K562 (cell line): ENCODE measurements at regions not wholly inside any gene's neighbourhood (a gene's known extent, or its start where the extent isn't known, plus 50 kb on each side); places are given as distances from the start of the nearest gene placed in this dataset.

ENCODE experiments used
- ATAC-seq: fragments of 200-7000 bp; cut with Tn5 transposase; 3 replicates; pipeline ENCODE4 v1.9.1; 2020; ENCODE audit warnings: moderate library complexity
- BruUV-seq: library from RNA; stranded (reverse); fragments of 400-500 nt; replicated peaks from 2 replicates; lab custom pipeline; 2021; lab: Mats Ljungman, UMichigan
- CTCF ChIA-PET: fragments of 300-600 bp; formaldehyde crosslinking; extraction: SDS; loops from one replicate; lab custom pipeline; 2021; ENCODE audit warnings: low intra/inter-chr PET ratio; lab: Yijun Ruan, JAX
- POLR2A ChIA-PET: fragments of 300-600, 350-650 bp; sonication (Branson Sonifier 250); formaldehyde crosslinking; extraction: SDS; loops from one replicate; lab custom pipeline; 2021; ENCODE audit warnings: antibody characterized with exemption, inconsistent platforms; lab: Yijun Ruan, JAX
- DNase-seq, 4 experiments: peaks; one replicate each; pipeline versions ENCODE4 v3.0.0 to v3.0.0-alpha.2; 2011 to 2018; ENCODE audit warnings: low spot score in 3 of 4, mixed read lengths in 3 of 4; ENCODE audit errors: extremely low read depth in 1 of 4
- FAIRE-seq: peaks from 2 replicates; lab custom pipeline; 2011; peaks lifted over from hg19 to GRCh38; lab: Jason Lieb, UNC
- H2AFZ ChIP-seq: 2 replicates; pipeline ENCODE4 v1.6.0; 2011; ENCODE audit warnings: low read depth, low read length, control low read depth, inconsistent platforms
- H3K27ac ChIP-seq: fragments of 200-600 bp; 3 replicates; pipeline ENCODE4 v1.8.0; 2011; ENCODE audit warnings: low read depth, mild to moderate bottlenecking, control low read depth, inconsistent platforms, low read length, moderate library complexity, mixed read lengths; ENCODE audit errors: extremely low read depth
- H3K27me3 ChIP-seq, 2 experiments: fragments of 300-600 bp in 1 of 2; 2 replicates in 1 of 2; 3 replicates in 1 of 2; pipeline versions ENCODE4 v1.6.0 to v1.8.0; 2011; ENCODE audit warnings: inconsistent platforms in 2 of 2, low read length in 2 of 2, mild to moderate bottlenecking in 1 of 2, mixed read lengths in 1 of 2, moderate library complexity in 1 of 2; ENCODE audit not compliant: control insufficient read depth in 2 of 2, insufficient read depth in 2 of 2
- H3K36me3 ChIP-seq: fragments of 300-600 bp; 3 replicates; pipeline ENCODE4 v1.8.0; 2011; ENCODE audit warnings: mild to moderate bottlenecking, low read length, inconsistent platforms; ENCODE audit not compliant: control insufficient read depth, insufficient read depth
- H3K4me1 ChIP-seq, 2 experiments: fragments of 200-600 bp in 1 of 2; replicated peaks in 1 of 2; 2 replicates in 1 of 2; 3 replicates in 1 of 2; pipeline versions ENCODE4 v1.5.1 to v1.8.0; 2011; ENCODE audit warnings: inconsistent platforms in 2 of 2, low read length in 2 of 2, mild to moderate bottlenecking in 1 of 2, mixed read lengths in 1 of 2, moderate library complexity in 1 of 2; ENCODE audit not compliant: control insufficient read depth in 2 of 2, insufficient read depth in 2 of 2
- H3K4me2 ChIP-seq: 2 replicates; pipeline ENCODE4 v1.6.1; 2011; ENCODE audit warnings: low read length, control low read depth, inconsistent platforms, mixed read lengths; ENCODE audit not compliant: insufficient read depth
- H3K4me3 ChIP-seq: fragments of 200-600 bp; sonication (generic), shearing (Covaris generic); 2 replicates; pipeline ENCODE4 v1.5.1; 2016; ENCODE audit warnings: control low read depth, inconsistent platforms
- H3K79me2 ChIP-seq: fragments of 200-600 bp; 3 replicates; pipeline ENCODE4 v1.8.0; 2011; ENCODE audit warnings: low read length, inconsistent platforms; ENCODE audit not compliant: control insufficient read depth, insufficient read depth
- H3K9ac ChIP-seq, 2 experiments: 2 replicates each; pipeline versions ENCODE4 v1.6.0 to v1.6.1; 2011; ENCODE audit warnings: low read depth in 2 of 2, low read length in 2 of 2, control low read depth in 1 of 2, inconsistent platforms in 1 of 2, mild to moderate bottlenecking in 1 of 2, mixed read lengths in 1 of 2; ENCODE audit not compliant: insufficient read depth in 1 of 2
- H3K9me1 ChIP-seq: one replicate; pipeline ENCODE4 v1.6.0; 2011; ENCODE audit warnings: inconsistent platforms, mild to moderate bottlenecking, low read length, moderate library complexity; ENCODE audit not compliant: control insufficient read depth, insufficient read depth
- H3K9me3 ChIP-seq: replicated peaks from 2 replicates; pipeline ENCODE4 v1.5.1; 2011; ENCODE audit warnings: low read depth, low read length, inconsistent platforms; ENCODE audit not compliant: control insufficient read depth, insufficient read depth
- H4K20me1 ChIP-seq: replicated peaks from 2 replicates; pipeline ENCODE4 v1.6.1; 2011; ENCODE audit warnings: low read length, inconsistent platforms, mixed read lengths; ENCODE audit not compliant: control insufficient read depth, insufficient read depth
- BHLHE40 ChIP-seq: IDR thresholded peaks from 2 replicates; pipeline ENCODE4 v1.6.1; 2011; ENCODE audit warnings: low read length, improper control_type of control experiment
- BRCA1 ChIP-seq, 2 experiments: fragments of 450-650 bp in 1 of 2; sonication (generic) in 1 of 2; formaldehyde crosslinking in 1 of 2; IDR thresholded peaks; 2 replicates each; pipeline versions ENCODE4 v1.5.0 to v1.6.1; 2017 to 2020; ENCODE audit warnings: mild to moderate bottlenecking in 1 of 2, missing genetic modification reagents in 1 of 2
- CHD1 ChIP-seq: fragments of 200-600 bp; sonication (generic); IDR thresholded peaks from one replicate; pipeline ENCODE4 v1.6.1; 2012; ENCODE audit warnings: mild to moderate bottlenecking, moderate library complexity, low read length, inconsistent platforms
- ZFX ChIP-seq: sonication (generic); formaldehyde crosslinking; IDR thresholded peaks from 2 replicates; pipeline ENCODE4 v1.8.0; 2022; ENCODE audit warnings: mild to moderate bottlenecking, missing genetic modification reagents, moderate library complexity
- ZNF253 ChIP-seq: fragments of 250-450 bp; sonication (Bioruptor Pico); conservative IDR thresholded peaks from 2 replicates; pipeline ENCODE4 v1.6.1; 2021; ENCODE audit warnings: mild to moderate bottlenecking
- ZSCAN29 ChIP-seq: fragments of 450-650 bp; IDR thresholded peaks from 2 replicates; pipeline ENCODE4 v1.6.1; 2017
- WGBS: fragments of 100-300 bp; shearing (Covaris generic); methylation state at CpG from one replicate; pipeline ENCODE4 v1.1.6; 2016; ENCODE audit warnings: low coverage, mixed read lengths; ENCODE audit not compliant: insufficient coverage; ENCODE audit errors: missing lambda C conversion rate; 5-methylcytosine and 5-hydroxymethylcytosine counted together
- in situ Hi-C: fragments of 300-500 bp; cut with MboI; formaldehyde crosslinking; loops from 4 replicates; pipeline ENCODE4 v1.15.0; 2018; ENCODE audit warnings: inconsistent platforms, mixed read lengths
- intact Hi-C: fragments of 100-400 bp; cut with micrococcal nuclease; formaldehyde crosslinking; loops from 2 replicates; pipeline ENCODE4 v1.14.2; 2022
- TF ChIP-seq, protein P1 (sequence below): fragments of 450-650 bp; formaldehyde crosslinking; IDR thresholded peaks from 2 replicates; pipeline ENCODE4 v1.4.0; 2020; ENCODE audit warnings: mild to moderate bottlenecking, mixed read lengths

GRCh38 chr4:152243896-152244595 is 291.8 kb downstream of the FBXW7 start:
- no peak for DNase-seq
- FAIRE-seq = no peak
- H3K9me1 ChIP-seq = no peaks in the 10 kb centered on the region
- no peak for TF ChIP-seq ZFX (CRISPR knock-in tag)
- TF ChIP-seq CHD1 = no peak
- TF ChIP-seq, protein P1, sequence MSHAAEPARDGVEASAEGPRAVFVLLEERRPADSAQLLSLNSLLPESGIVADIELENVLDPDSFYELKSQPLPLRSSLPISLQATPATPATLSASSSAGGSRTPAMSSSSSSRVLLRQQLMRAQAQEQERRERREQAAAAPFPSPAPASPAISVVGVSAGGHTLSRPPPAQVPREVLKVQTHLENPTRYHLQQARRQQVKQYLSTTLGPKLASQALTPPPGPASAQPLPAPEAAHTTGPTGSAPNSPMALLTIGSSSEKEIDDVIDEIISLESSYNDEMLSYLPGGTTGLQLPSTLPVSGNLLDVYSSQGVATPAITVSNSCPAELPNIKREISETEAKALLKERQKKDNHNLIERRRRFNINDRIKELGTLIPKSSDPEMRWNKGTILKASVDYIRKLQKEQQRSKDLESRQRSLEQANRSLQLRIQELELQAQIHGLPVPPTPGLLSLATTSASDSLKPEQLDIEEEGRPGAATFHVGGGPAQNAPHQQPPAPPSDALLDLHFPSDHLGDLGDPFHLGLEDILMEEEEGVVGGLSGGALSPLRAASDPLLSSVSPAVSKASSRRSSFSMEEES (CRISPR knock-in tag) = peak; percentile 23
- no peak for TF ChIP-seq ZNF253 (CRISPR knock-in tag)
- no peak for TF ChIP-seq BRCA1 (IDR thresholded peaks at IDR 0.05)
- TF ChIP-seq BRCA1 (CRISPR knock-in tag; IDR thresholded peaks at IDR 0.05) = no peak
- no peak for TF ChIP-seq ZSCAN29
- peak; percentile 29; the same call in 1 of the 2 replicates for TF ChIP-seq BHLHE40
- TF ChIP-seq, all 486 proteins: peak for 2
- no peak overlapping the region for H3K4me3 ChIP-seq
- H3K36me3 ChIP-seq = no peaks in the 10 kb centered on the region
- H2AFZ ChIP-seq = no peak overlapping the region
- no peaks in the 10 kb centered on the region for H3K9me3 ChIP-seq
- no peak overlapping the region for H3K4me2 ChIP-seq
- WGBS = 2% methylated on average over 11 of the region's 11 CpGs
- in situ Hi-C loops = no loop called here
- H3K9ac ChIP-seq = no peak overlapping the region
- POLR2A ChIA-PET = interaction anchor here (0.8 kb wide), 1 partner anchor 615 kb away, joined by 3 read pairs; no protein-coding TSS in a partner anchor
- no peak overlapping the region for H3K27ac ChIP-seq
- no TSS peak for BruUV-seq
- intact Hi-C loops = no loop called here
- no peaks in the 10 kb centered on the region for H3K79me2 ChIP-seq
- CTCF ChIA-PET = no interaction called here
- no peaks in the 10 kb centered on the region for H3K4me1 ChIP-seq
- H4K20me1 ChIP-seq = no peaks in the 10 kb centered on the region
- H3K27me3 ChIP-seq = peaks cover 11 to 32% of the 10 kb centered on the region in 2 experiments; a peak in 3 of 5 replicates
- no peak for ATAC-seq
